ENCODE measurements at regions not wholly inside any gene's neighbourhood (a gene's known extent, or its start where the extent isn't known, plus 50 kb on each side); places are given as distances from the start of the nearest gene placed in this dataset.
A peak's percentile ranks its signal among the peaks of the same experiment; 100 is the strongest.

DNA sequence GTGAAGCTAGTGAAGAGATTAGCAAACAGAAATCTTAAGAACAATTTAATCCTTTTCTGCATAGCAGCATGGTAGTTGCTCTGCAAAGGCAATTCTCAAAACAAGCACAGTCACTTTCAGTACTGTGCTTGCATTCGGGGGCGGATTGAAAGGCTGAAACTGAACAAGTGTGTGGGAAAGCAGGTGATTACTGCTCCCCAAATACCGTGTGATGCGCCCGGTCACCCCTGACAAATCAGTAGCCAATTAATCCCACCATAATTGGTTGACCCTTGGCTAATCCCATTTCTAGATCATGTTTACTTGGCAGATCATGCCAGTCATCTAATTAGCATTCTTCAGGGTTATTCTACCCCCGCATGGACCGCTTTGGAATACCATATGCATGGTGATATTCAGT, 76.5 kb upstream of the ADRB1 start:
- intact Hi-C loops (cut with DNase I) = no loop called here
- no peak for DNase-seq (ENCODE audit: missing footprints)
- ATAC-seq = no peak

DNA sequence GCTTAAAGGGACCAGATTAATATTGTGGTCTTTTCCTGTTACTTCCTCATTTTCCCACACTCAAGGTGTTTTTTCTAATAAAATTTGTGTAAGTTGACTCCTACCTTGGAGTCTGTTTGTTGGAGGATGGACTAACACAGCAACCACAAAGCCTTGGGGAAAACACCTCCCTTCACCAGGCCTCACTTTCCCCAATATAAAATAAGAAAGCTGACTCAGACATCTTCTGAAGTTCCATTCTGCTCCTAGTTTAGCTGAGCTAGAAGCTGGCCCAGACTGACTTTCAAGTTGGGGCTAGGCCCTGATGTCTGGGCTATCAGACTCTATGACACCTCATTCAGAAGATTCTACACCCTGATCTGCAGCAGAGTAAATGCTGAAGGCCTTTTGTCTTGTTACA, 73.0 kb upstream of the ADRB1 start:
- no peak for ATAC-seq
- intact Hi-C loops (cut with DNase I) = no loop called here
- no peak for DNase-seq (ENCODE audit: missing footprints)

DNA sequence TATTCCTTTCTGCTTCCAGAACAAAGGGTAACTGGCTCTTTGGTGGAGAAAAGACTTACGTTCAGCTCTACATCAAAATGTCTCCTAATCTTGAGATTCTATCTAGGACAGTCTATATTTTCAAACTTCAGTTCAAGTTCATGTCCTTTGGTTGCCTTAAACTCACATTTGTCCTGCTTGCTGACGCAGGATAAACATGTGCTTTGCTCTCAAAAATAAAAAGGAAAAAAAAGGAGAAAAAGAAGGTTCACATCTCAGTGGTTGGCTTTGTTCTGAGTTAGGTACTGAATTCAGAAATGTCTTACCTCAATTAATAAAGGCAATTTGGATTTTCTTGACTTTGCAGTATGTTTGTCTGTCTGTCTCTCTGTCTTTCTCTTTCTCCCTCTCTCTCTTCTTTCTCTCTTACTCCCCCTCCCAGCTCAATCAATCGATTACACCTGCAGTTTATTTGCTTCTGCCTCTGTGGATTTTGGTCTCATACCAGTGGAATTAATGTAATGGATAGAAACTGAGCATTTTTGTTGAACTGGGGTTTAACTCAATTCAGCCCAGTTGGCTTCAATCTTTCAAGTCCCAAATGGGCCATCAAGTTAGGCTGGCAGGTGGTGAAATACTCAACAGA, 72.2 kb upstream of the ADRB1 start:
- DNase-seq (ENCODE audit: missing footprints) = no peak
- no peak for ATAC-seq
- intact Hi-C loops (cut with DNase I) = no loop called here

DNA sequence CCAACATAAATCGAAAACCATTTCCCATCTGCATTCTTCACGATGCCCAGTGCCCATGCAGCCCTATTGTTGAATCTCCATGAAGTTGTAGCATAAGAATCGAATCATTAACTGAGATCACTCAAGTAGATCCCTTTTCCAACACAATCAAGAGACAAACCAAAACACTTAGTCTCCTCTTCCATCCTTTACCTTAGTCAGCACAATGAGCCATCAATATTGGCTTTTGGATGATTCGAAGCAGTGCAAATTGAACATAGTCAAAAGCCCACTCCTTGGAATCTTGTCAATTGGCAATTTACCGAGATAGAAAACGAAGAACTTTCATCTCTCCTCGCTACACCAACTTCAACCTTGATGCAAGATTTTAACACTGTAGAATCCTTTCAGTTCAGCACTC, 66.5 kb upstream of the ADRB1 start:
- intact Hi-C loops (cut with DNase I) = no loop called here

DNA sequence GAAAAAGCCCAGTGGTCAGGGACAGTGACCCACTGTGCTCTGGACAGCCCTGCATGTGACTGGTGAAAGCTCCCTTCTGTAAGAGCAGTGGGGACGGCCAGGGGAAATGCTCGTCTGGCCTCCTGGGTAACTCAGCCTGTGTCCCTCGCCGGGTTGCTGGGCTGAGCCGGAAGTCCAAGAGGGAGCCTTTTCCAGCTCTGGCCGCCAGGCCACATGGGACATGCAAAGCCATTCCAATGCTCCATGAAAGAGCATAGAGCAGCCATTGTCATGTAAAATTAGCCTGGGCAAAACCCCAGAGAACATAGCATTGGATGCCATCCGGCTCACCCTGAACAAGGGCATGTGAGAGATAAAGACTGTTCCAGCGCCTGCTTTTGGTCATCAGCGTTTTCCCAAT, 64.9 kb upstream of the ADRB1 start:
- ATAC-seq = peak; percentile 73

More for the DNA sequence above, 66.5 kb upstream of the ADRB1 start:
- ATAC-seq (no peak), DNase-seq (ENCODE audit: missing footprints) (no peak)

DNA sequence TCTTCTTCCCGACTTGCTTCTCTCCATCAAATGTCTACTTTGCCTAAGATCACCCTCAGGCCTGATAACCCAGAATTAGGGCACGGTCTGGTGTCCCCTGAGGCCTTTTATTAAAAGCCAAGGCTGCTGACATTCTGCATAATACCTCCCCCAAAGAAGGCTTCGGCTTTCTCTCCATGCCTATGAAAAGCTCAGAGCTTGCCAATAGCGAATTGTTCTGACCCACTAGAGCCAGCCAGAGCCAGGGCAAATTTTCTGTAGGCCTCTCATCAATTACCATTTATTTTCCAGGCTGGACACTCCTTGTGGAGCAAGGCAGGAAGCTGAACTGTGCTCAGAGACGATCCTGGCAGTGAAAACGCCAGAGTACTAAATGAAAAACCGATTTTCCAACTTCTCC, 64.3 kb upstream of the ADRB1 start:
- DNase-seq (ENCODE audit: missing footprints) = no peak
- ATAC-seq = no peak
- intact Hi-C loops (cut with DNase I) = loop anchor here (2.0 kb wide), 1 partner anchor 43 kb away; no protein-coding TSS in a partner anchor

More for the DNA sequence above, 64.9 kb upstream of the ADRB1 start:
- intact Hi-C loops (cut with DNase I) = loop anchor here (2.0 kb wide), 1 partner anchor 44 kb away; no protein-coding TSS in a partner anchor
- peak; percentile 72 for DNase-seq (ENCODE audit: missing footprints)

DNA sequence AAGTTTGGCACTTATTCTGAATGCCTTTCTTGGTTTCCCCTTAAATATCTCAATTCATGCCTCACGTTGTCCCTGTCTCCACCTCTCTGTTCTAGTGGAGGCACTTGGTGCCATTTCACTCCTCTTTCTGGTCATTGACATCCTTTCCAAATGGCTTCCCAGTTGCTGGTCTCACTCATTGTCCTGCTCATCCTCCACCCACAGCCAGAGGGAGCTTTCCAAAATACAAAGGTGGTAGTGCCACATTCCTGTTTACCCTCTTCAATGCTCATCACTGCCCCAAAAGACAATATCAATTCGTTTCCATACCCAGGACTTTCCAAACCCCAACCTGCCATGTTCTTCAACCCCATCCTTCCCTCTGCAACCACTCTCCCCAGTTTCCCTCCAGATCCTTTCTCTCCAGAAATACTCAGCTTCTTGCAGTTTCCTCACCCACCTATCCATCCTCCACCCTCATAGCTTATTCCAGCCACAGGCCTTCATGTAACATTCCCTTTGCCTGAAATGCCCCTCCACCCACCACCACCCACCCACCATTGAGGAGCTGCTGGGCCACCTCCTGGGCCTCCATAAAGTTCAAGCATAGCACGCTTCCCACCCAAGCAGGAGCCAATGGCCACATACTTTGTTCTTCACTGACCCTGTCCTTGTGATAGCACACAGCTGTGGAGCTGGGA, 63.1 kb upstream of the ADRB1 start:
- intact Hi-C loops (cut with DNase I) = no loop called here
- DNase-seq (ENCODE audit: missing footprints) = no peak
- ATAC-seq = no peak

DNA sequence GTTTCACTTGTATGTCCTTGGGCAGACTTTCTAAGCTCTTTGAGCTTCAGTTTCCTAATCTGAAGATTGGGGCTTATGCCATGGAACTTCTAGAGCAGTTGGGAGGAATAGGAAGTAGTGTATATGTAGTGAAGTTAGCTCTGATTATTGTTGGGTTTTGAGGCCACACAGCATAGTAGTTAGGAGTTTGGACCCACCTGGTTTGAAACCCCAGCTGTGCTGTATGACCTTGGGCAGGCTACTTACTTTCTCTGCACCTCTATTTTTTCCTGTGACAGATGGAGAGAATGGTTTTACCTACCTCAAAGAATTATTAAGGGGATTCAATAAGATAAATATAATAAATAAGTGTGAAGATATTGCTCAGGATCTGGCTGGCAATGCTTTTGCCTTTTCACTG, 61.4 kb upstream of the ADRB1 start:
- DNase-seq (ENCODE audit: missing footprints) = no peak
- intact Hi-C loops (cut with DNase I) = no loop called here
- ATAC-seq = no peak

DNA sequence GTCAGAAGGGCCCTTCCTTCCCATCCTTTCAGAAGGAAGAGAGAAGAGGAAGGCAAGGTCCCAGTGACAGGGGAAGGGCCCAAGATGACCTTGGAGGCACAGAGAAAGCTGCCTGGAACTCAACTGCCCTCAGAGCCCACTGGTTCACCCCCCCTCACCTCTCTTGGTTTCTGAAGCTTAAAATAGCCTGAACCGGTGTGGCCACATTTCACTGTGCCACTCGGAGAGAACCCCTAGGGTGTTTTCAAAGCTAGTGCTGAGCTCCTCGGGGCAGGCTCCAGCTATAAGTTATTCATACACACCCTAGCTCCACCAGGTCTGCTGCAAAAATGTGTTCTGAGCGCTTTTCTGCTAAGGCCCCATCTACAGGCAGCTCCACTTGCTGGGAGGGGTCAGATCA, 60.9 kb upstream of the ADRB1 start:
- intact Hi-C loops (cut with DNase I) = no loop called here
- DNase-seq (ENCODE audit: missing footprints) (no peak), ATAC-seq (peak; percentile 51)

DNA sequence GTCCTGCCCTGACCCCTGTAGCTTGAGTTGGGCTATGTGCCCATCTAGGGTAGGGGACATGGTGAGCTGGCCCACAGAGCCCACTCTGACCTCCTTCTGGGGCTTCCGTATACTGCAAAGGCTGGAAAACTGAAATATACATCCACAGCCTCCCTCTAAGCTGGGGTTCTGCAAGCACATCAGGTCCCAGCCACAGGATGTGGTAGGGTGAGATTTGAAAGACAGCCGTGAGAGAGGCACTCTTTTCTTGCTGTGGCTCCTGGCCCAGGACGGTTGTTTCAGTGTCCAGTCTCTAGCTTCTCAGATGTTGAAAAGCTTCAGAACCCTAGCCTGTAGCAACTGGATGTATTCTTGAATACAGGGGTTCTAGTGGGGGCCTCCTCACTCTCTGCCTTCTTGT, 60.1 kb upstream of the ADRB1 start:
- intact Hi-C loops (cut with DNase I) = no loop called here
- ATAC-seq = no peak

DNA sequence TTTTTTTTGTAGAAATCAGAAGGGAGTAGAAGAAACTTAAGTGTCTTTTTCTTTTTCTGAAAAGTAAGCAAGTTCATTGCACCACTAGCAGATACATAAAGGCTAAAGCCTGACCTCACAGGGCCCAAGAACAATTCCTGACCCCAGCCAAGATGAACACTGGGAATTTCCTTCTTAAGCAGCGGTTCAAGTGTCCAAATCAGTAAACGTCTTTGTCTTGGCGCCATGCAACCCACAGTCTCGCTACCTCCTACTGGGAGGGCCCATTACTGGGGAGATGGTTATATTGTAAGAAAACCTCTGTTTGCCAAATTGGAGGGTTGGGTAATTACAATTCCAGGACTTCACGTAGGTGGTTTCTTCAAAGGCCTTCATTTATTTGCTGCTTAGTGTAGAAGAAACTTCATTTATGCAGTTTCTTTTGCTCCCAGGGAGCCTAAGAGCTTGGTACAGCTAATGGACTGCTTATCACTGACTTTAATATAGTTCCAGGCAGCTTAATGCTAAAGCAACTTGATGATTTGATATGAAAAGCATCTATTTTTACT, 58.3 kb upstream of the ADRB1 start:
- no peak for DNase-seq (ENCODE audit: missing footprints)
- ATAC-seq = no peak
- intact Hi-C loops (cut with DNase I) = no loop called here

More for the DNA sequence above, 60.1 kb upstream of the ADRB1 start:
- no peak for DNase-seq (ENCODE audit: missing footprints)

DNA sequence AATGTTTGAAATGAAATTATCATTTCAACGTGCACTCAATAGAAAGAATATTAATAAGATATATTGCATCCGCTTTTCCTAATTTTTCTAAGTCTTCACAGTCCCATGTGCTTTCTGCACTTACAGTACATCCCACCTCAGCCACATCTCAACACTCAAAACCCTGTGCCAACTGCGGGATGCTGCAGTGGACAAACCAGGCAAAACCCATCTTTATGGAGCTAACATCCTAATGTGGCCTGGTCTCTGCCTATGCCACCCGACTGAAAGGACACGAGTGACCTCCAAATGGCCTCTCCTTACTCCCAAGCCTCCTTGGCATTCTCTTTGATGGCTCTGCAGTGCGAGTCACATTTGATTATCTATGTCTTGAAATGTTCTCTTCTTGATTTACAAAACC, 57.4 kb upstream of the ADRB1 start:
- intact Hi-C loops (cut with DNase I) = no loop called here
- no peak for ATAC-seq
- no peak for DNase-seq (ENCODE audit: missing footprints)

DNA sequence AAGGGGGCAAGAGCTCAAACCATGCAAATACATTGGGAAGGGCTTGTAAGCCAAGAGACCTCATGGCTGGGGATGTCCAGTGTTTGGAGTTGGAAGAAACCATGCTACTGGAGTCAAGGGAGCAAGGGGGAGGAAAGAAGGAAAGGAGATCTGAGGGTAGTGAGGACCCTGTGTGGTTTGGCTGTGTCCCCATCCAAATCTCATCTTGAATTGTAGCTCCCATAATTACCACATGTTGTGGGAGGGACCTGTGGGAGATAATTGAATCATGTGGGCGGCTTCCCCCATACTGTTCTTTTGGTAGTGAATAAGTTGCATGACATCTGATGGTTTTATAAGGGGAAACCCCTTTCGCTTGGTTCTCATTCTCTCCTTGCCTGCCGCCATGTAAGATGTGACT, 56.5 kb upstream of the ADRB1 start:
- DNase-seq (ENCODE audit: missing footprints) (no peak), ATAC-seq (no peak)
- intact Hi-C loops (cut with DNase I) = no loop called here

DNA sequence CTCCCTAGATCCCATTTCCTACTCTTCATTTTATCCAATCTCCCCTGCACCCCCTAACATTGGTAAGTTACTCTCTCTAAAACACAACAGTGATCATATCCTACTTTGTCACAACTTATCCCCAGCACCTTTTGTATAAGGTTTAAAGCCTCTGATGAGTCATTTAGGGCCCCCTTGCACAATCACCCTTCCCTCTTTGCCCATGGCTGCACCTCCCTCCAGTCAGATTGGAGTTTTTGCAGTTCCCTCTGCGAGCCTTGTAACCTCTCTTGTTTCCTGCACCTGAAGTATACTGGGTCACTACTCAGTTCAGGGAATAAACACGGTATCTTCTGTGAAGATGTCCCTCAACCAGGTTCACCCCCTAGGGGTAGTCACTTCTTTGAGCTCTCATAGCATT, 55.9 kb upstream of the ADRB1 start:
- no peak for DNase-seq (ENCODE audit: missing footprints)
- no peak for ATAC-seq
- intact Hi-C loops (cut with DNase I) = no loop called here

DNA sequence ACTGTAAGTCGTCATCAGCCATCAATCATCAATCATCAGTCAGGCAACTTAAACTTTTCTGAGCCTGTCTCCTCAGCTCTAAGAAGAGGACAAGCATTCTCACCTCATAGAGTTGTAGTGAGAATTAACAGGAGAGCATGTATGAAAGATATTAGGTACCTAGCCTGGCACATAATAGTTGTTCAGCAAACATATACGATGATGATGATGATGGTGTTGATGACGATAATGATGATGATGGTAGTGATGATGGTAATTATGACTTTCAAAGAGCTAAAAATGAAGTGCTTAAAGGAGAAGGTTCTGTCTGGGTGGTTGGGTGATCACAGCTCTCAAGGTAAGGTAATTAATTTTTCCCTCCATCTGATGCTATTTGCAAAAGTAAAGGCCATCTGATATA, 55.1 kb upstream of the ADRB1 start:
- intact Hi-C loops (cut with DNase I) = no loop called here
- no peak for ATAC-seq
- DNase-seq (ENCODE audit: missing footprints) = no peak

DNA sequence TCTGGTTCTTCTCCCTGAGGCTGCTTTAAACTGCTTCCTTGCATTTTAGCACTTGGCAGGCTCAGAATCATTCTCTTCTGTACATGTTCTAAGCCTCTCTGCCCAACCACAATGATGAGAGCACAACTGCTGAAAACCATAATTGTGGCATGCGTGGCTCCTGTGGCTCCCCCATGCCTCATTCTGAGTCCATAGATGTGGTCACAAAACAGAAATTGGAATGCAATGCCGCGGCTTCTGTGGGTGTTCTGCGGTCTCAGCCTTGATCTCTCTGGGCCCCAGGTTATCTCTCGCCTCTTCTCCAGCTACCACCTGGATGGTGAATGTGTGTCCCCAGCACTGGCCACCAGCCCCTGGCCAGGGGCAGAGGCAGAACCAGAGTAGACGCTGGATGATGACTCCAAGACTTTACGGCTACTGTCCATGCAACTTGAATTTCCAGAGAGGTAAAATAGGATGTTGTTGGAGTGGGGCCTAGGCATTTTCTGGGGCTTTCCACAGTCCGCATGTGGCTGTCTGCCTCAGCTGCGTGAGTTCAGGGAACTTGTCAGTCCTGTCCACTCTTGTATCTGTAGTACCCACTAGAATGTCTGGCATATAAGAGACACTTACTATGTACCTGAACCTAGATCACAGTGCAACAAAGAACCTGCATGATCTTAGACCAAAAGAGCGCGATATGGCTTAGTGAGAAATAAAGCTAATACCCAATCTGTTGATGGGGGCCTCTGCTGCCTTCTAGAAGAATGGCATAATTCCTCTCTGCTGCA, 52.4 kb upstream of the ADRB1 start:
- ATAC-seq (no peak), DNase-seq (ENCODE audit: missing footprints) (no peak)
- intact Hi-C loops (cut with DNase I) = no loop called here

DNA sequence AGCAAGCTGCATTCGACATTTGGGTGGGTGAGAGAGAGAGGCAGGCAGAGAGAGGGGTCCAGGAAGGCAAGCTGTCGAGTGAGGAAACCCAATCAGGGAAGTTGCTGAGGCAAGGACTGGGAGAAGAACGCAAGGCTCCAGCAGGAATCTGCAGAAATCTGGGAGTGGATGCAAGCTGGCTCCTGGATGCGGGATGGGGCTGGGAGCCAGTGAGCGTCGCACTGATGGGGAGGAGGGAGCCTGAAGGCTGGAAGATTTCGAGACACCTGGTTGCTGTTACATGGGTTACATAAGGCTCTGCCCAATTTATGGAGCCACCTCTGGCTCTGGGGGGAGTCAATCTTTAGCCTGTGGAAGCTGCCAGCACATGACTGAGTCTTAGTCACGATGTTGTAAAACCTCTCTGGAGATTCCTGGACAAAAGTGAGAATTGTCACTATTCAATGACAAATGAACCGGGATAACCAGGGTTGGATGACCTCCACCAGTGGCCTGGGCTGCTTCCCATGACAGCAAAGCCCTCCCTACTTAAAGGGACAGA, 51.1 kb upstream of the ADRB1 start:
- ATAC-seq (peak; percentile 54), DNase-seq (ENCODE audit: missing footprints) (no peak)
- intact Hi-C loops (cut with DNase I) = no loop called here

DNA sequence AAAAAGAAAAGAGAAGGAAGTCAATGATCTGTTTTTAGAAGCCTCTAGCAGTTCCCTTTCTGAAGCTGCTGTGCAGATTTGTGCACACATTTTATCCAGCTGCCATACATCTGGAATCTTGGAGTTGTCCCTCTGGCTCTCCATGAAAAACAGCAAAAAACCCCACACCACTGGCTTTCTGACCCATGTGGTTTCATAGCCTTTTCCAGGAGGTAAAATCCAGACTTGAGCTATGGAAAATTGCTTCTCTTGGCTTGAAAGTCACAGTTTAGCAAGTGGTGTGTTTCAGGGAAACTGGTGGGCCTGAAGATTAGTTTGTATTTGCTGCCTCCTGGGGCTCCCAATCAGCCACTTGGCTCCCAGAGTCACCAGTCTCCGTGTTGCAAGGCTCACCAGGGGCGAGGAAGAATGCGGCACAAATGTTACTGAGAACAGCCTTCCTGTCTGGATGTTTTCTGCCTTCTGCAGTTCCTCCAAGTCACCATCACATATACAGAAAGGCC, 50.1 kb upstream of the ADRB1 start:
- intact Hi-C loops (cut with DNase I) = no loop called here
- ATAC-seq = peak; percentile 83
- peak; percentile 78 for DNase-seq (ENCODE audit: missing footprints)
